ENCODE measurements at regions not wholly inside any gene's neighbourhood (a gene's known extent, or its start where the extent isn't known, plus 50 kb on each side); places are given as distances from the start of the nearest gene placed in this dataset.

DNA sequence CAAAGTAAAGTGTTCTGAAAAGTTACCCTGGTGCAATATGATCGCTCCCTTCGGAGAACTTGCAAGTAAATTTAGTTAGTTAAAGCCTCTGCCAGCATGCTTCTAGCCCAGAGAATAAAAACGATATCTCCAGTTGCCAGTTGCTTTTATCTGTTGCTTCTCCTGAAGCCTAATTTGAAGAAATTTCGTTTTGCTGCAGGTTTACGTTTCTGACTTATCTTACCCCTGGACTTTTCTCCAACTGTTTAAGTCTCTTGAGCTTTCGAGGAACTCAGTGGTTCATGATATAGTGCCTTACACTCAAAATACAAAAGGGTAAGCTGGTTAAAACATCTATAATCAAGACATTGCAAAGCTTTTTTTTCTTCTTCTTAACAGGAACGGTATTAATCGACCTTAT is 131.1 kb downstream of the FAM161A start:
- Histone ChIP-seq H3K9me3 (ENCODE audit: control insufficient read depth in 4 of 4, low read length in 3 of 4) (peaks cover 0 to 5% (median 0%) of the 10 kb centered on the region in 4 donors), H3K36me3 (ENCODE audit: control insufficient read depth in 4 of 4, insufficient read depth in 3 of 4, low read depth in 1 of 4, low read length in 3 of 4) (no peaks in the 10 kb centered on the region), H3K4me3 (ENCODE audit: low read depth in 1 of 3, low read length in 3 of 3) (no peak overlapping the region), H3K4me1 (ENCODE audit: control insufficient read depth in 4 of 4, insufficient read depth in 4 of 4, low read length in 3 of 4) (no peaks in the 10 kb centered on the region), H3K9ac (ENCODE audit: low read depth in 1 of 2, low read length in 2 of 2) (no peak overlapping the region), H3K27me3 (ENCODE audit: control insufficient read depth in 4 of 4, insufficient read depth in 4 of 4, low read length in 3 of 4) (no peaks in the 10 kb centered on the region), H3K27ac (ENCODE audit: low read depth in 1 of 2, low read length in 2 of 2) (no peak overlapping the region)
- TF ChIP-seq, protein P1, sequence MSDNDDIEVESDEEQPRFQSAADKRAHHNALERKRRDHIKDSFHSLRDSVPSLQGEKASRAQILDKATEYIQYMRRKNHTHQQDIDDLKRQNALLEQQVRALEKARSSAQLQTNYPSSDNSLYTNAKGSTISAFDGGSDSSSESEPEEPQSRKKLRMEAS (IDR thresholded peaks at IDR 0.05): no peak
- TF ChIP-seq, protein P2, sequence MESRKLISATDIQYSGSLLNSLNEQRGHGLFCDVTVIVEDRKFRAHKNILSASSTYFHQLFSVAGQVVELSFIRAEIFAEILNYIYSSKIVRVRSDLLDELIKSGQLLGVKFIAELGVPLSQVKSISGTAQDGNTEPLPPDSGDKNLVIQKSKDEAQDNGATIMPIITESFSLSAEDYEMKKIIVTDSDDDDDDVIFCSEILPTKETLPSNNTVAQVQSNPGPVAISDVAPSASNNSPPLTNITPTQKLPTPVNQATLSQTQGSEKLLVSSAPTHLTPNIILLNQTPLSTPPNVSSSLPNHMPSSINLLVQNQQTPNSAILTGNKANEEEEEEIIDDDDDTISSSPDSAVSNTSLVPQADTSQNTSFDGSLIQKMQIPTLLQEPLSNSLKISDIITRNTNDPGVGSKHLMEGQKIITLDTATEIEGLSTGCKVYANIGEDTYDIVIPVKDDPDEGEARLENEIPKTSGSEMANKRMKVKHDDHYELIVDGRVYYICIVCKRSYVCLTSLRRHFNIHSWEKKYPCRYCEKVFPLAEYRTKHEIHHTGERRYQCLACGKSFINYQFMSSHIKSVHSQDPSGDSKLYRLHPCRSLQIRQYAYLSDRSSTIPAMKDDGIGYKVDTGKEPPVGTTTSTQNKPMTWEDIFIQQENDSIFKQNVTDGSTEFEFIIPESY (IDR thresholded peaks at IDR 0.05): no peak
- no peak for TF ChIP-seq NR2F2 (IDR thresholded peaks at IDR 0.05)
- TF ChIP-seq RAD21 (IDR thresholded peaks at IDR 0.05): no peak
- TF ChIP-seq, protein P3, sequence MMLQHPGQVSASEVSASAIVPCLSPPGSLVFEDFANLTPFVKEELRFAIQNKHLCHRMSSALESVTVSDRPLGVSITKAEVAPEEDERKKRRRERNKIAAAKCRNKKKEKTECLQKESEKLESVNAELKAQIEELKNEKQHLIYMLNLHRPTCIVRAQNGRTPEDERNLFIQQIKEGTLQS (IDR thresholded peaks at IDR 0.05): no peak
- no peak for TF ChIP-seq TAF1 (conservative IDR thresholded peaks at IDR 0.05)
- TF ChIP-seq JUND (IDR thresholded peaks at IDR 0.05): no peak
- TF ChIP-seq, protein P4, sequence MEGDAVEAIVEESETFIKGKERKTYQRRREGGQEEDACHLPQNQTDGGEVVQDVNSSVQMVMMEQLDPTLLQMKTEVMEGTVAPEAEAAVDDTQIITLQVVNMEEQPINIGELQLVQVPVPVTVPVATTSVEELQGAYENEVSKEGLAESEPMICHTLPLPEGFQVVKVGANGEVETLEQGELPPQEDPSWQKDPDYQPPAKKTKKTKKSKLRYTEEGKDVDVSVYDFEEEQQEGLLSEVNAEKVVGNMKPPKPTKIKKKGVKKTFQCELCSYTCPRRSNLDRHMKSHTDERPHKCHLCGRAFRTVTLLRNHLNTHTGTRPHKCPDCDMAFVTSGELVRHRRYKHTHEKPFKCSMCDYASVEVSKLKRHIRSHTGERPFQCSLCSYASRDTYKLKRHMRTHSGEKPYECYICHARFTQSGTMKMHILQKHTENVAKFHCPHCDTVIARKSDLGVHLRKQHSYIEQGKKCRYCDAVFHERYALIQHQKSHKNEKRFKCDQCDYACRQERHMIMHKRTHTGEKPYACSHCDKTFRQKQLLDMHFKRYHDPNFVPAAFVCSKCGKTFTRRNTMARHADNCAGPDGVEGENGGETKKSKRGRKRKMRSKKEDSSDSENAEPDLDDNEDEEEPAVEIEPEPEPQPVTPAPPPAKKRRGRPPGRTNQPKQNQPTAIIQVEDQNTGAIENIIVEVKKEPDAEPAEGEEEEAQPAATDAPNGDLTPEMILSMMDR (IDR thresholded peaks at IDR 0.05; ENCODE audit: low read depth, low read length, missing input control): no peak
- TF ChIP-seq HNF4G (IDR thresholded peaks at IDR 0.05): no peak
- no peak for TF ChIP-seq RXRA (IDR thresholded peaks at IDR 0.05)
- TF ChIP-seq GABPA (IDR thresholded peaks at IDR 0.05 in 1 of 2, conservative IDR thresholded peaks at IDR 0.05 in 1 of 2): no peak
- TF ChIP-seq, protein P5, sequence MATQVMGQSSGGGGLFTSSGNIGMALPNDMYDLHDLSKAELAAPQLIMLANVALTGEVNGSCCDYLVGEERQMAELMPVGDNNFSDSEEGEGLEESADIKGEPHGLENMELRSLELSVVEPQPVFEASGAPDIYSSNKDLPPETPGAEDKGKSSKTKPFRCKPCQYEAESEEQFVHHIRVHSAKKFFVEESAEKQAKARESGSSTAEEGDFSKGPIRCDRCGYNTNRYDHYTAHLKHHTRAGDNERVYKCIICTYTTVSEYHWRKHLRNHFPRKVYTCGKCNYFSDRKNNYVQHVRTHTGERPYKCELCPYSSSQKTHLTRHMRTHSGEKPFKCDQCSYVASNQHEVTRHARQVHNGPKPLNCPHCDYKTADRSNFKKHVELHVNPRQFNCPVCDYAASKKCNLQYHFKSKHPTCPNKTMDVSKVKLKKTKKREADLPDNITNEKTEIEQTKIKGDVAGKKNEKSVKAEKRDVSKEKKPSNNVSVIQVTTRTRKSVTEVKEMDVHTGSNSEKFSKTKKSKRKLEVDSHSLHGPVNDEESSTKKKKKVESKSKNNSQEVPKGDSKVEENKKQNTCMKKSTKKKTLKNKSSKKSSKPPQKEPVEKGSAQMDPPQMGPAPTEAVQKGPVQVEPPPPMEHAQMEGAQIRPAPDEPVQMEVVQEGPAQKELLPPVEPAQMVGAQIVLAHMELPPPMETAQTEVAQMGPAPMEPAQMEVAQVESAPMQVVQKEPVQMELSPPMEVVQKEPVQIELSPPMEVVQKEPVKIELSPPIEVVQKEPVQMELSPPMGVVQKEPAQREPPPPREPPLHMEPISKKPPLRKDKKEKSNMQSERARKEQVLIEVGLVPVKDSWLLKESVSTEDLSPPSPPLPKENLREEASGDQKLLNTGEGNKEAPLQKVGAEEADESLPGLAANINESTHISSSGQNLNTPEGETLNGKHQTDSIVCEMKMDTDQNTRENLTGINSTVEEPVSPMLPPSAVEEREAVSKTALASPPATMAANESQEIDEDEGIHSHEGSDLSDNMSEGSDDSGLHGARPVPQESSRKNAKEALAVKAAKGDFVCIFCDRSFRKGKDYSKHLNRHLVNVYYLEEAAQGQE (IDR thresholded peaks at IDR 0.05): no peak
- no peak for TF ChIP-seq EGR1 (IDR thresholded peaks at IDR 0.05; ENCODE audit: low read depth in 2 of 2)
- TF ChIP-seq FOXA2 (IDR thresholded peaks at IDR 0.05): no peak
- no peak for TF ChIP-seq SP1 (IDR thresholded peaks at IDR 0.05)
- no peak for TF ChIP-seq FOXA1 (IDR thresholded peaks at IDR 0.05)
- no peak for TF ChIP-seq YY1 (IDR thresholded peaks at IDR 0.05)
- TF ChIP-seq HNF4A (conservative IDR thresholded peaks at IDR 0.05): no peak
- DNase-seq (ENCODE audit: low spot score): no peak
- 88% methylated on average over 8 of the region's 8 CpGs for WGBS

All from liver (tissue), 8 donors.